ENCODE measurements at regions not wholly inside any gene's neighbourhood (a gene's known extent, or its start where the extent isn't known, plus 50 kb on each side); places are given as distances from the start of the nearest gene placed in this dataset.

DNA sequence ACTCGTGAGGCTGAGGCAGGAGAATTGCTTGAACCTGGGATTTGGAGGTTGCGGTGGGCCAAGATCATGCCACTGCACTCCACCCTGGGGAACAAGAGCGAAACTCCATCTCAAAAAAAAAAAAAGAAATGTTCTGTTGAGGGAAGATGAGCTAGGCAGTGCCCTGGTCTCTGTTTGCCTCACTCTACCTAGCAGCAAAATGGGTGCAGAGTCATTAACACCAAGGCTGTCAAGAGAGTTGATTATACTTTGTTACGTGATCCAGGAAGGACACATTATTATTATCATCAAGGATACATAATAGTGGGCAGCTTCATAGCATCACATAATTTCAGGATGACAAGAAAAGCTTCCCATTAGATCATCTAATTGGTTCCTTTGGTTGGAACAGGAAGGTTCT is 84.3 kb upstream of the MAP1LC3B2 start:
- TF ChIP-seq FOS (IDR thresholded peaks at IDR 0.05; ENCODE audit: borderline replicate concordance, insufficient read depth, low read length): no peak
- no peak for TF ChIP-seq EZH2 (IDR thresholded peaks at IDR 0.05; ENCODE audit: borderline replicate concordance, low read depth, low read length, severe bottlenecking)
- no peak for TF ChIP-seq POLR2AphosphoS5 (IDR thresholded peaks at IDR 0.05; ENCODE audit: insufficient read depth, low read depth, low read length)
- TF ChIP-seq GATA2 (IDR thresholded peaks at IDR 0.05; ENCODE audit: insufficient read depth, insufficient read length, low read depth, low read length): no peak
- dilution Hi-C loops (cut with MboI; ENCODE audit: extremely low pct_ligation_motif_present, low sequenced_read_pairs): no loop called here
- no peaks in the 10 kb centered on the region for H3K9me3 ChIP-seq (replicated peaks; ENCODE audit: control insufficient read depth, insufficient read depth, low read length)
- H3K9ac ChIP-seq (replicated peaks; ENCODE audit: extremely low read depth, insufficient read depth, low read length): no peak overlapping the region
- no peaks in the 10 kb centered on the region for H3K4me1 ChIP-seq (ENCODE audit: control insufficient read depth, extremely low read depth, insufficient read depth, low read length)
- intact Hi-C loops (cut with micrococcal nuclease): no loop called here
- no peak overlapping the region for H2AFZ ChIP-seq (ENCODE audit: low read depth, low read length)
- no TSS peak for BruUV-seq (replicated peaks)
- no peak overlapping the region for H3K4me2 ChIP-seq (ENCODE audit: insufficient read depth, low read length)
- ChIA-PET POLR2A (no interaction called here), CTCF (interaction anchor here (1.0 kb wide), 1 partner anchor 20 kb away, joined by 3 read pairs; no protein-coding TSS in a partner anchor)
- H3K79me2 ChIP-seq (ENCODE audit: control insufficient read depth, insufficient read depth, low read length): no peaks in the 10 kb centered on the region
- H3K27me3 ChIP-seq (ENCODE audit: control insufficient read depth in 2 of 2, insufficient read depth in 2 of 2, low read length in 2 of 2): peaks cover 0 to 2% of the 10 kb centered on the region in 2 experiments
- H3K27ac ChIP-seq (ENCODE audit: insufficient read depth, low read depth, low read length): no peak overlapping the region
- no peaks in the 10 kb centered on the region for H4K20me1 ChIP-seq (replicated peaks; ENCODE audit: control insufficient read depth, extremely low read depth, insufficient read depth, low read length)
- DNase-seq (ENCODE audit: low read depth, low spot score) (no peak), FAIRE-seq (no peak)
- no peak overlapping the region for H3K4me3 ChIP-seq (replicated peaks in 1 of 3; ENCODE audit: insufficient read depth in 1 of 3, low read depth in 1 of 3, low read length in 3 of 3)
- no peaks in the 10 kb centered on the region for H3K9me1 ChIP-seq (replicated peaks; ENCODE audit: control insufficient read depth, extremely low read depth, insufficient read depth, low read length)
- no peaks in the 10 kb centered on the region for H3K36me3 ChIP-seq (ENCODE audit: control insufficient read depth in 2 of 2, extremely low read depth in 1 of 2, insufficient read depth in 2 of 2, low read length in 2 of 2)

DNA sequence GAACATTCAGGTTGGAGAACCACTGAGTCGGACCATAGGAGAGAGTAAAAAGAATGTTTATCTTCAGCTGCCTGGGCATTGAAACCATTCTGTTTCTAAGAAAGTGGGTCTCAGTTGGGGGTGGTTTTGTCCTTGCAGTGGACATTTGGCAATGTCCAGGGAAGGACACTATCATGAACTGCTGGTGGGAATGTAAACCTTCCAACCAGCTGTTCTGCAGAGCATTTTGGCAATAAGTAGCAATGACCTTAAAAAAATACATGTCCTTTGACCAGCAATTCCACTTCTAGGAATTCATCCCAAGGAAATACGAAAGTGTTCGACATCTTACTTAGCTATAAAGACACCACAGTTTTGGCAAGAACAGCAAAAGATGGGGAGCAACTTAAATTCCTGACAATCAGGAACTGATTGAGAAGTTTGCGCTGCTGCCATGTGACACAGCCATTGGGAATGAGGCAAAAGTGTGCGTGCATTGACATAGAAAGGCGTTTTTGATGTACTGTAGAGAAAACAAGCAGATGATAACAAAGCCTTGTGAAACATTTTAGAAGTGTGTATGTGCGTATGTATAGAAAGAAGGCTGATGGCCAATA is 82.9 kb upstream of the MAP1LC3B2 start:
- Histone ChIP-seq H3K27ac (ENCODE audit: insufficient read depth, low read depth, low read length) (no peak overlapping the region), H2AFZ (ENCODE audit: low read depth, low read length) (no peak overlapping the region), H3K9me1 (replicated peaks; ENCODE audit: control insufficient read depth, extremely low read depth, insufficient read depth, low read length) (no peaks in the 10 kb centered on the region), H3K9me3 (replicated peaks; ENCODE audit: control insufficient read depth, insufficient read depth, low read length) (no peaks in the 10 kb centered on the region), H3K9ac (replicated peaks; ENCODE audit: extremely low read depth, insufficient read depth, low read length) (no peak overlapping the region), H3K4me3 (replicated peaks in 1 of 3; ENCODE audit: insufficient read depth in 1 of 3, low read depth in 1 of 3, low read length in 3 of 3) (no peak overlapping the region), H4K20me1 (replicated peaks; ENCODE audit: control insufficient read depth, extremely low read depth, insufficient read depth, low read length) (no peaks in the 10 kb centered on the region), H3K4me1 (ENCODE audit: control insufficient read depth, extremely low read depth, insufficient read depth, low read length) (no peaks in the 10 kb centered on the region), H3K36me3 (ENCODE audit: control insufficient read depth in 2 of 2, extremely low read depth in 1 of 2, insufficient read depth in 2 of 2, low read length in 2 of 2) (no peaks in the 10 kb centered on the region), H3K79me2 (ENCODE audit: control insufficient read depth, insufficient read depth, low read length) (no peaks in the 10 kb centered on the region), H3K27me3 (ENCODE audit: control insufficient read depth in 2 of 2, insufficient read depth in 2 of 2, low read length in 2 of 2) (peaks cover 0 to 2% of the 10 kb centered on the region in 2 experiments), H3K4me2 (ENCODE audit: insufficient read depth, low read length) (no peak overlapping the region)
- FAIRE-seq: no peak
- intact Hi-C loops (cut with micrococcal nuclease) (no loop called here), dilution Hi-C loops (cut with MboI; ENCODE audit: extremely low pct_ligation_motif_present, low sequenced_read_pairs) (no loop called here)
- ChIA-PET CTCF (no interaction called here), POLR2A (no interaction called here)
- TF ChIP-seq, protein P1, sequence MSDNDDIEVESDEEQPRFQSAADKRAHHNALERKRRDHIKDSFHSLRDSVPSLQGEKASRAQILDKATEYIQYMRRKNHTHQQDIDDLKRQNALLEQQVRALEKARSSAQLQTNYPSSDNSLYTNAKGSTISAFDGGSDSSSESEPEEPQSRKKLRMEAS (IDR thresholded peaks at IDR 0.05; ENCODE audit: insufficient read depth, insufficient read length): no peak
- TF ChIP-seq, protein P2, sequence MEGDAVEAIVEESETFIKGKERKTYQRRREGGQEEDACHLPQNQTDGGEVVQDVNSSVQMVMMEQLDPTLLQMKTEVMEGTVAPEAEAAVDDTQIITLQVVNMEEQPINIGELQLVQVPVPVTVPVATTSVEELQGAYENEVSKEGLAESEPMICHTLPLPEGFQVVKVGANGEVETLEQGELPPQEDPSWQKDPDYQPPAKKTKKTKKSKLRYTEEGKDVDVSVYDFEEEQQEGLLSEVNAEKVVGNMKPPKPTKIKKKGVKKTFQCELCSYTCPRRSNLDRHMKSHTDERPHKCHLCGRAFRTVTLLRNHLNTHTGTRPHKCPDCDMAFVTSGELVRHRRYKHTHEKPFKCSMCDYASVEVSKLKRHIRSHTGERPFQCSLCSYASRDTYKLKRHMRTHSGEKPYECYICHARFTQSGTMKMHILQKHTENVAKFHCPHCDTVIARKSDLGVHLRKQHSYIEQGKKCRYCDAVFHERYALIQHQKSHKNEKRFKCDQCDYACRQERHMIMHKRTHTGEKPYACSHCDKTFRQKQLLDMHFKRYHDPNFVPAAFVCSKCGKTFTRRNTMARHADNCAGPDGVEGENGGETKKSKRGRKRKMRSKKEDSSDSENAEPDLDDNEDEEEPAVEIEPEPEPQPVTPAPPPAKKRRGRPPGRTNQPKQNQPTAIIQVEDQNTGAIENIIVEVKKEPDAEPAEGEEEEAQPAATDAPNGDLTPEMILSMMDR (IDR thresholded peaks at IDR 0.05; ENCODE audit: extremely low read depth in 1 of 2, insufficient read depth in 1 of 2, low read depth in 1 of 2, low read length in 2 of 2): no peak
- DNase-seq (ENCODE audit: low read depth, low spot score): no peak
- no TSS peak for BruUV-seq (replicated peaks)
